HG03095 (cell line): ENCODE measurements at regions not wholly inside any gene's neighbourhood (a gene's known extent, or its start where the extent isn't known, plus 50 kb on each side); places are given as distances from the start of the nearest gene placed in this dataset.
A peak's percentile ranks its signal among the peaks of the same experiment; 100 is the strongest.

Experiments used
- ATAC-seq: cut with Tn5 transposase; IDR thresholded peaks from one replicate; pipeline ENCODE4 v1.9.1; 2021; ENCODE audit warnings: moderate library complexity; ENCODE audit not compliant: unreplicated experiment

GRCh38 chr16:74100395-74101326 is 196.0 kb upstream of the PSMD7 start:
- ATAC-seq, result no peak

- ATAC-seq, result no peak
These were observed 197.1 kb upstream of the PSMD7 start for GRCh38 chr16:74099530-74099929.

- no peak for ATAC-seq
These were observed 201.7 kb upstream of the PSMD7 start for GRCh38 chr16:74094962-74095361.

GRCh38 chr16:74094514-74094913 is 202.1 kb upstream of the PSMD7 start:
- ATAC-seq, result no peak

- no peak for ATAC-seq
These were observed 204.3 kb upstream of the PSMD7 start for GRCh38 chr16:74092336-74092735.

- no peak for ATAC-seq
These were observed 205.7 kb upstream of the PSMD7 start for GRCh38 chr16:74090871-74091270.

- ATAC-seq, result no peak
These were observed 213.1 kb upstream of the PSMD7 start for GRCh38 chr16:74083541-74083940.

- ATAC-seq, result no peak
These were observed 216.3 kb upstream of the PSMD7 start for GRCh38 chr16:74080311-74080710.

GRCh38 chr16:74079232-74079586 is 217.4 kb upstream of the PSMD7 start:
- peak; percentile 65 for ATAC-seq

GRCh38 chr16:74078511-74079231 is 217.9 kb upstream of the PSMD7 start:
- peak; percentile 67 for ATAC-seq

- ATAC-seq, result no peak
These were observed 220.0 kb upstream of the PSMD7 start for GRCh38 chr16:74076568-74076967.

- no peak for ATAC-seq
These were observed 221.2 kb upstream of the PSMD7 start for GRCh38 chr16:74075393-74075792.

- no peak for ATAC-seq
These were observed 223.2 kb upstream of the PSMD7 start for GRCh38 chr16:74073456-74073855.

GRCh38 chr16:74071996-74072535 is 224.5 kb upstream of the PSMD7 start:
- no peak for ATAC-seq

- no peak for ATAC-seq
These were observed 226.4 kb upstream of the PSMD7 start for GRCh38 chr16:74070237-74070636.

- ATAC-seq, result no peak
These were observed 232.4 kb upstream of the PSMD7 start for GRCh38 chr16:74064120-74064735.

GRCh38 chr16:74053826-74054225 is 242.8 kb upstream of the PSMD7 start:
- no peak for ATAC-seq

GRCh38 chr16:74053312-74053711 is 243.3 kb upstream of the PSMD7 start:
- ATAC-seq, result no peak

- ATAC-seq, result no peak
These were observed 244.6 kb upstream of the PSMD7 start for GRCh38 chr16:74052016-74052415.

- no peak for ATAC-seq
These were observed 247.6 kb upstream of the PSMD7 start for GRCh38 chr16:74049027-74049426.

GRCh38 chr16:74046524-74046923 is 250.1 kb upstream of the PSMD7 start:
- no peak for ATAC-seq
